NCI-H2196 (cell line): ENCODE measurements at regions not wholly inside any gene's neighbourhood (a gene's known extent, or its start where the extent isn't known, plus 50 kb on each side); places are given as distances from the start of the nearest gene placed in this dataset.

Experiments used
- DNase-seq: peaks from one replicate; lab custom pipeline; 2025; ENCODE audit not compliant: unreplicated experiment; lab: John Stamatoyannopoulos, UW

- no peak for DNase-seq
Observed at GRCh38 chr2:65553504-65554074, 121.2 kb upstream of the SPRED2 start.

- no peak for DNase-seq
Observed at GRCh38 chr2:65551528-65551927, 119.1 kb upstream of the SPRED2 start.

- DNase-seq = no peak
Observed at GRCh38 chr2:65550246-65550645, 117.8 kb upstream of the SPRED2 start.

GRCh38 chr2:65549631-65550030, 117.2 kb upstream of the SPRED2 start:
- no peak for DNase-seq

GRCh38 chr2:65549257-65549627, 116.8 kb upstream of the SPRED2 start:
- DNase-seq = no peak

- no peak for DNase-seq
Observed at GRCh38 chr2:65548576-65549256, 116.3 kb upstream of the SPRED2 start.

- DNase-seq = no peak
Observed at GRCh38 chr2:65548064-65548463, 115.7 kb upstream of the SPRED2 start.

- no peak for DNase-seq
Observed at GRCh38 chr2:65545837-65546805, 113.7 kb upstream of the SPRED2 start.

GRCh38 chr2:65541773-65542172, 109.4 kb upstream of the SPRED2 start:
- no peak for DNase-seq

- no peak for DNase-seq
Observed at GRCh38 chr2:65539633-65540032, 107.2 kb upstream of the SPRED2 start.

- no peak for DNase-seq
Observed at GRCh38 chr2:65537651-65538385, 105.4 kb upstream of the SPRED2 start.

GRCh38 chr2:65536596-65536995, 104.2 kb upstream of the SPRED2 start:
- DNase-seq = no peak

- DNase-seq = no peak
Observed at GRCh38 chr2:65532937-65533336, 100.5 kb upstream of the SPRED2 start.

- no peak for DNase-seq
Observed at GRCh38 chr2:65532326-65532725, 99.9 kb upstream of the SPRED2 start.

GRCh38 chr2:65530547-65531320, 98.3 kb upstream of the SPRED2 start:
- DNase-seq = no peak

GRCh38 chr2:65529419-65529818, 97.0 kb upstream of the SPRED2 start:
- no peak for DNase-seq

GRCh38 chr2:65528241-65528574, 95.8 kb upstream of the SPRED2 start:
- DNase-seq = no peak

GRCh38 chr2:65527451-65528240, 95.2 kb upstream of the SPRED2 start:
- no peak for DNase-seq

GRCh38 chr2:65525616-65526231, 93.3 kb upstream of the SPRED2 start:
- no peak for DNase-seq
